Right lobe of liver (tissue), 4 donors: ENCODE measurements at regions not wholly inside any gene's neighbourhood (a gene's known extent, or its start where the extent isn't known, plus 50 kb on each side); places are given as distances from the start of the nearest gene placed in this dataset.

Experiments used
- POLR2A ChIP-seq: fragments of 450-650 bp; IDR thresholded peaks from one replicate; pipeline ENCODE4 v1.6.1; 2017; ENCODE audit warnings: antibody characterized with exemption, mild to moderate bottlenecking
- TF ChIP-seq, protein P1 (sequence below), 4 donors: fragments of 200-600 bp in 3 of 4; fragments of 450-650 bp in 1 of 4; IDR thresholded peaks; one replicate each; pipeline versions ENCODE4 v1.5.1 to v1.8.0; 2016 to 2022; ENCODE audit warnings: antibody characterized with exemption in 4 of 4, mild to moderate bottlenecking in 2 of 4
- donor health status: DM: no; HTN: no; CAD: no.
- donor health status: DM: no; HTN: no; CAD: no.
- donor health status: DM: no; HTN: yes; CAD: no.

GRCh38 chr4:169914866-169915265 is 111.3 kb downstream of the MFAP3L start:
- TF ChIP-seq, protein P1, sequence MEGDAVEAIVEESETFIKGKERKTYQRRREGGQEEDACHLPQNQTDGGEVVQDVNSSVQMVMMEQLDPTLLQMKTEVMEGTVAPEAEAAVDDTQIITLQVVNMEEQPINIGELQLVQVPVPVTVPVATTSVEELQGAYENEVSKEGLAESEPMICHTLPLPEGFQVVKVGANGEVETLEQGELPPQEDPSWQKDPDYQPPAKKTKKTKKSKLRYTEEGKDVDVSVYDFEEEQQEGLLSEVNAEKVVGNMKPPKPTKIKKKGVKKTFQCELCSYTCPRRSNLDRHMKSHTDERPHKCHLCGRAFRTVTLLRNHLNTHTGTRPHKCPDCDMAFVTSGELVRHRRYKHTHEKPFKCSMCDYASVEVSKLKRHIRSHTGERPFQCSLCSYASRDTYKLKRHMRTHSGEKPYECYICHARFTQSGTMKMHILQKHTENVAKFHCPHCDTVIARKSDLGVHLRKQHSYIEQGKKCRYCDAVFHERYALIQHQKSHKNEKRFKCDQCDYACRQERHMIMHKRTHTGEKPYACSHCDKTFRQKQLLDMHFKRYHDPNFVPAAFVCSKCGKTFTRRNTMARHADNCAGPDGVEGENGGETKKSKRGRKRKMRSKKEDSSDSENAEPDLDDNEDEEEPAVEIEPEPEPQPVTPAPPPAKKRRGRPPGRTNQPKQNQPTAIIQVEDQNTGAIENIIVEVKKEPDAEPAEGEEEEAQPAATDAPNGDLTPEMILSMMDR (IDR thresholded peaks at IDR 0.05), result no peak
- TF ChIP-seq POLR2A, result no peak
